K562 (cell line): ENCODE measurements at regions not wholly inside any gene's neighbourhood (a gene's known extent, or its start where the extent isn't known, plus 50 kb on each side); places are given as distances from the start of the nearest gene placed in this dataset.

ENCODE experiments used
- ATAC-seq: fragments of 200-7000 bp; cut with Tn5 transposase; 3 replicates; pipeline ENCODE4 v1.9.1; 2020; ENCODE audit warnings: moderate library complexity
- BruUV-seq: library from RNA; stranded (reverse); fragments of 400-500 nt; replicated peaks from 2 replicates; lab custom pipeline; 2021; lab: Mats Ljungman, UMichigan
- CTCF ChIA-PET: fragments of 300-600 bp; formaldehyde crosslinking; extraction: SDS; loops from one replicate; lab custom pipeline; 2021; ENCODE audit warnings: low intra/inter-chr PET ratio; lab: Yijun Ruan, JAX
- POLR2A ChIA-PET: fragments of 300-600, 350-650 bp; sonication (Branson Sonifier 250); formaldehyde crosslinking; extraction: SDS; loops from one replicate; lab custom pipeline; 2021; ENCODE audit warnings: antibody characterized with exemption, inconsistent platforms; lab: Yijun Ruan, JAX
- DNase-seq, 4 experiments: peaks; one replicate each; pipeline versions ENCODE4 v3.0.0 to v3.0.0-alpha.2; 2011 to 2018; ENCODE audit warnings: low spot score in 3 of 4, mixed read lengths in 3 of 4; ENCODE audit errors: extremely low read depth in 1 of 4
- FAIRE-seq: peaks from 2 replicates; lab custom pipeline; 2011; peaks lifted over from hg19 to GRCh38; lab: Jason Lieb, UNC
- H2AFZ ChIP-seq: 2 replicates; pipeline ENCODE4 v1.6.0; 2011; ENCODE audit warnings: low read depth, low read length, control low read depth, inconsistent platforms
- H3K27ac ChIP-seq: fragments of 200-600 bp; 3 replicates; pipeline ENCODE4 v1.8.0; 2011; ENCODE audit warnings: low read depth, mild to moderate bottlenecking, control low read depth, inconsistent platforms, low read length, moderate library complexity, mixed read lengths; ENCODE audit errors: extremely low read depth
- H3K27me3 ChIP-seq, 2 experiments: fragments of 300-600 bp in 1 of 2; 2 replicates in 1 of 2; 3 replicates in 1 of 2; pipeline versions ENCODE4 v1.6.0 to v1.8.0; 2011; ENCODE audit warnings: inconsistent platforms in 2 of 2, low read length in 2 of 2, mild to moderate bottlenecking in 1 of 2, mixed read lengths in 1 of 2, moderate library complexity in 1 of 2; ENCODE audit not compliant: control insufficient read depth in 2 of 2, insufficient read depth in 2 of 2
- H3K36me3 ChIP-seq: fragments of 300-600 bp; 3 replicates; pipeline ENCODE4 v1.8.0; 2011; ENCODE audit warnings: mild to moderate bottlenecking, low read length, inconsistent platforms; ENCODE audit not compliant: control insufficient read depth, insufficient read depth
- H3K4me1 ChIP-seq, 2 experiments: fragments of 200-600 bp in 1 of 2; replicated peaks in 1 of 2; 2 replicates in 1 of 2; 3 replicates in 1 of 2; pipeline versions ENCODE4 v1.5.1 to v1.8.0; 2011; ENCODE audit warnings: inconsistent platforms in 2 of 2, low read length in 2 of 2, mild to moderate bottlenecking in 1 of 2, mixed read lengths in 1 of 2, moderate library complexity in 1 of 2; ENCODE audit not compliant: control insufficient read depth in 2 of 2, insufficient read depth in 2 of 2
- H3K4me2 ChIP-seq: 2 replicates; pipeline ENCODE4 v1.6.1; 2011; ENCODE audit warnings: low read length, control low read depth, inconsistent platforms, mixed read lengths; ENCODE audit not compliant: insufficient read depth
- H3K4me3 ChIP-seq: fragments of 200-600 bp; sonication (generic), shearing (Covaris generic); 2 replicates; pipeline ENCODE4 v1.5.1; 2016; ENCODE audit warnings: control low read depth, inconsistent platforms
- H3K79me2 ChIP-seq: fragments of 200-600 bp; 3 replicates; pipeline ENCODE4 v1.8.0; 2011; ENCODE audit warnings: low read length, inconsistent platforms; ENCODE audit not compliant: control insufficient read depth, insufficient read depth
- H3K9ac ChIP-seq, 2 experiments: 2 replicates each; pipeline versions ENCODE4 v1.6.0 to v1.6.1; 2011; ENCODE audit warnings: low read depth in 2 of 2, low read length in 2 of 2, control low read depth in 1 of 2, inconsistent platforms in 1 of 2, mild to moderate bottlenecking in 1 of 2, mixed read lengths in 1 of 2; ENCODE audit not compliant: insufficient read depth in 1 of 2
- H3K9me1 ChIP-seq: one replicate; pipeline ENCODE4 v1.6.0; 2011; ENCODE audit warnings: inconsistent platforms, mild to moderate bottlenecking, low read length, moderate library complexity; ENCODE audit not compliant: control insufficient read depth, insufficient read depth
- H3K9me3 ChIP-seq: replicated peaks from 2 replicates; pipeline ENCODE4 v1.5.1; 2011; ENCODE audit warnings: low read depth, low read length, inconsistent platforms; ENCODE audit not compliant: control insufficient read depth, insufficient read depth
- H4K20me1 ChIP-seq: replicated peaks from 2 replicates; pipeline ENCODE4 v1.6.1; 2011; ENCODE audit warnings: low read length, inconsistent platforms, mixed read lengths; ENCODE audit not compliant: control insufficient read depth, insufficient read depth
- ATF7 ChIP-seq: fragments of 450-650 bp; IDR thresholded peaks from 2 replicates; pipeline ENCODE4 v1.7.1; 2014; ENCODE audit warnings: mild to moderate bottlenecking, moderate library complexity
- KDM4B ChIP-seq, 2 experiments: fragments of 450-650 bp in 1 of 2; sonication (generic) in 1 of 2; IDR thresholded peaks; 2 replicates each; pipeline ENCODE4 v1.6.1; 2016 to 2017; ENCODE audit warnings: borderline replicate concordance in 2 of 2, antibody characterized with exemption in 1 of 2, low read depth in 1 of 2, mild to moderate bottlenecking in 1 of 2
- LEF1 ChIP-seq: fragments of 450-650 bp; IDR thresholded peaks from 2 replicates; pipeline ENCODE4 v1.6.1; 2016; ENCODE audit warnings: mild to moderate bottlenecking
- NEUROD1 ChIP-seq: fragments of 150-350 bp; IDR thresholded peaks from 2 replicates; pipeline ENCODE4 v1.6.1; 2014; ENCODE audit warnings: borderline replicate concordance, low read length, low read depth; ENCODE audit not compliant: partially characterized antibody
- RAD21 ChIP-seq, 2 experiments: fragments of 250-450 bp in 1 of 2; fragments of 450-650 bp in 1 of 2; sonication (Bioruptor Pico) in 1 of 2; formaldehyde crosslinking in 1 of 2; IDR thresholded peaks in 1 of 2; conservative IDR thresholded peaks in 1 of 2; 2 replicates each; pipeline versions ENCODE4 v1.4.0 to v1.8.0; 2020 to 2022; ENCODE audit warnings: mild to moderate bottlenecking in 2 of 2, moderate library complexity in 1 of 2
- SRF ChIP-seq, 2 experiments: fragments of 250-450, 450-650 bp in 1 of 2; sonication (Bioruptor Pico) in 1 of 2; sonication (generic) in 1 of 2; formaldehyde crosslinking; IDR thresholded peaks; 2 replicates each; pipeline versions ENCODE4 v1.5.0 to v1.5.1; 2020 to 2022; ENCODE audit warnings: mild to moderate bottlenecking in 1 of 2, missing genetic modification reagents in 1 of 2
- TEAD1 ChIP-seq, 2 experiments: fragments of 450-650 bp in 1 of 2; sonication (generic) in 1 of 2; formaldehyde crosslinking; IDR thresholded peaks; 2 replicates each; pipeline versions ENCODE4 v1.4.0 to v1.8.0; 2020 to 2022; ENCODE audit warnings: mild to moderate bottlenecking in 2 of 2, missing genetic modification reagents in 1 of 2
- ZC3H11A ChIP-seq: IDR thresholded peaks from 2 replicates; pipeline ENCODE4 v1.6.1; 2012; ENCODE audit warnings: low read depth, low read length, improper control_type of control experiment
- ZNF23 ChIP-seq: fragments of 250-450 bp; sonication (Bioruptor Pico); IDR thresholded peaks from 2 replicates; pipeline ENCODE4 v1.4.0; 2020; ENCODE audit warnings: mild to moderate bottlenecking
- ZNF583 ChIP-seq: fragments of 250-450 bp; sonication (Bioruptor Pico); IDR thresholded peaks from 2 replicates; pipeline ENCODE4 v1.4.0; 2020
- WGBS: fragments of 100-300 bp; shearing (Covaris generic); methylation state at CpG from one replicate; pipeline ENCODE4 v1.1.6; 2016; ENCODE audit warnings: low coverage, mixed read lengths; ENCODE audit not compliant: insufficient coverage; ENCODE audit errors: missing lambda C conversion rate; 5-methylcytosine and 5-hydroxymethylcytosine counted together
- in situ Hi-C: fragments of 300-500 bp; cut with MboI; formaldehyde crosslinking; loops from 4 replicates; pipeline ENCODE4 v1.15.0; 2018; ENCODE audit warnings: inconsistent platforms, mixed read lengths
- intact Hi-C: fragments of 100-400 bp; cut with micrococcal nuclease; formaldehyde crosslinking; loops from 2 replicates; pipeline ENCODE4 v1.14.2; 2022
- TF ChIP-seq, protein P1 (sequence below), 2 experiments: fragments of 150-350 bp in 1 of 2; IDR thresholded peaks; 2 replicates each; pipeline ENCODE4 v1.6.1; 2012 to 2016; ENCODE audit warnings: low read depth in 2 of 2, low read length in 2 of 2, mild to moderate bottlenecking in 1 of 2, moderate library complexity in 1 of 2
- TF ChIP-seq, protein P2 (sequence below): fragments of 200-800 bp; sonication (Bioruptor generic); IDR thresholded peaks from 2 replicates; pipeline ENCODE4 v1.6.1; 2017; ENCODE audit warnings: missing genetic modification characterization, missing compliant biosample characterization
- TF ChIP-seq, protein P3 (sequence below): sonication (generic); formaldehyde crosslinking; IDR thresholded peaks from 2 replicates; pipeline ENCODE4 v1.9.0; 2022; ENCODE audit warnings: mild to moderate bottlenecking, missing genetic modification reagents

DNA sequence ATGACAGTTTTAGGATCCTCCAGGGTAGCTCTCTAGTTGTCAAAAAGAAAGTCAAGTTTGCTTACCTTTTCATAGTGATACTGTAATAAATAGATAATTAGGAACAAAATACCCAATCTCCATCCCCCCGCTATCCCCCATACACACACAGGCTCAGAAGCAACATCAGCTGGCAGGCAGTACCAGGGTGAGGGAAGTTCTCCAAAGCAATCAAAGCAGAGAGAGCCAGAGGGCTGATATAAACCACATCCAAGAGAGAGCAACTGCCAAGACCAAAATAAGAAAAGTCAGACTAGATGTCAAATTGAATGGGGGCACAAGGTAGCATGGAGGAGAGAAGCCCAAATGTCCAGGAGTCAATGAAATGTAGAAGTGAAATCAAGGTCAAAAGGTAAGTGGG lies 80.2 kb upstream of the PTPRR start (continued):
- TF ChIP-seq RAD21 (CRISPR knock-in tag; conservative IDR thresholded peaks at IDR 0.05 in 1 of 2, IDR thresholded peaks at IDR 0.05 in 1 of 2) (no peak), LEF1 (no peak), ZNF583 (no peak), KDM4B (IDR thresholded peaks at IDR 0.05; ENCODE audit: borderline replicate concordance in 2 of 2, low read depth in 1 of 2) (no peak), ZC3H11A (no peak)
- TF ChIP-seq, protein P1, sequence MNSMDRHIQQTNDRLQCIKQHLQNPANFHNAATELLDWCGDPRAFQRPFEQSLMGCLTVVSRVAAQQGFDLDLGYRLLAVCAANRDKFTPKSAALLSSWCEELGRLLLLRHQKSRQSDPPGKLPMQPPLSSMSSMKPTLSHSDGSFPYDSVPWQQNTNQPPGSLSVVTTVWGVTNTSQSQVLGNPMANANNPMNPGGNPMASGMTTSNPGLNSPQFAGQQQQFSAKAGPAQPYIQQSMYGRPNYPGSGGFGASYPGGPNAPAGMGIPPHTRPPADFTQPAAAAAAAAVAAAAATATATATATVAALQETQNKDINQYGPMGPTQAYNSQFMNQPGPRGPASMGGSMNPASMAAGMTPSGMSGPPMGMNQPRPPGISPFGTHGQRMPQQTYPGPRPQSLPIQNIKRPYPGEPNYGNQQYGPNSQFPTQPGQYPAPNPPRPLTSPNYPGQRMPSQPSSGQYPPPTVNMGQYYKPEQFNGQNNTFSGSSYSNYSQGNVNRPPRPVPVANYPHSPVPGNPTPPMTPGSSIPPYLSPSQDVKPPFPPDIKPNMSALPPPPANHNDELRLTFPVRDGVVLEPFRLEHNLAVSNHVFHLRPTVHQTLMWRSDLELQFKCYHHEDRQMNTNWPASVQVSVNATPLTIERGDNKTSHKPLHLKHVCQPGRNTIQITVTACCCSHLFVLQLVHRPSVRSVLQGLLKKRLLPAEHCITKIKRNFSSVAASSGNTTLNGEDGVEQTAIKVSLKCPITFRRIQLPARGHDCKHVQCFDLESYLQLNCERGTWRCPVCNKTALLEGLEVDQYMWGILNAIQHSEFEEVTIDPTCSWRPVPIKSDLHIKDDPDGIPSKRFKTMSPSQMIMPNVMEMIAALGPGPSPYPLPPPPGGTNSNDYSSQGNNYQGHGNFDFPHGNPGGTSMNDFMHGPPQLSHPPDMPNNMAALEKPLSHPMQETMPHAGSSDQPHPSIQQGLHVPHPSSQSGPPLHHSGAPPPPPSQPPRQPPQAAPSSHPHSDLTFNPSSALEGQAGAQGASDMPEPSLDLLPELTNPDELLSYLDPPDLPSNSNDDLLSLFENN (IDR thresholded peaks at IDR 0.05; ENCODE audit: low read depth in 2 of 2, low read length in 2 of 2), result no peak

DNA sequence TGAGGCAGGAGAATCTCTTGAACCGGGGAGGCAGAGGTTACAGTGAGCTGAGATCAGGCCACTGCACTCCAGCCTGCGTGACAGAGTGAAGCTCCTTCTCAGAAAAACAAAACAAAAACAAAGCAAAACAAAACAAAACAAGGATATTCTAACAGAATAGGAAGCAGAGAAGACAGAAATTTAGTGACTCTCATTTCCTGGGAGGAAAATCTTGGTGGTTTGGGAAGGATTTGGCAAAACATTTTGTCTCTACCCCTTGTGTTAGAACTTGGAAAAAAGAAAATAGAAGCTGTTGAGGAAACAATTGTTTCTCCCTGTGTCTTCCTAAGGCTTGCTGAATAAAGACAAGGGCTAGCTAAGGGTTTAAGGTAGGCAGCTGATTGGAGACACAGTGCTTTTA lies 79.7 kb upstream of the PTPRR start:
- no peaks in the 10 kb centered on the region for H4K20me1 ChIP-seq
- CTCF ChIA-PET, result no interaction called here
- no TSS peak for BruUV-seq
- TF ChIP-seq TEAD1 (CRISPR knock-in tag; IDR thresholded peaks at IDR 0.05), result no peak
- no peak for TF ChIP-seq ZNF23 (CRISPR knock-in tag)
- no peak for TF ChIP-seq SRF (CRISPR knock-in tag; IDR thresholded peaks at IDR 0.05)
- TF ChIP-seq, protein P2, sequence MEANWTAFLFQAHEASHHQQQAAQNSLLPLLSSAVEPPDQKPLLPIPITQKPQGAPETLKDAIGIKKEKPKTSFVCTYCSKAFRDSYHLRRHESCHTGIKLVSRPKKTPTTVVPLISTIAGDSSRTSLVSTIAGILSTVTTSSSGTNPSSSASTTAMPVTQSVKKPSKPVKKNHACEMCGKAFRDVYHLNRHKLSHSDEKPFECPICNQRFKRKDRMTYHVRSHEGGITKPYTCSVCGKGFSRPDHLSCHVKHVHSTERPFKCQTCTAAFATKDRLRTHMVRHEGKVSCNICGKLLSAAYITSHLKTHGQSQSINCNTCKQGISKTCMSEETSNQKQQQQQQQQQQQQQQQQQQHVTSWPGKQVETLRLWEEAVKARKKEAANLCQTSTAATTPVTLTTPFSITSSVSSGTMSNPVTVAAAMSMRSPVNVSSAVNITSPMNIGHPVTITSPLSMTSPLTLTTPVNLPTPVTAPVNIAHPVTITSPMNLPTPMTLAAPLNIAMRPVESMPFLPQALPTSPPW, result no peak
- TF ChIP-seq, protein P3, sequence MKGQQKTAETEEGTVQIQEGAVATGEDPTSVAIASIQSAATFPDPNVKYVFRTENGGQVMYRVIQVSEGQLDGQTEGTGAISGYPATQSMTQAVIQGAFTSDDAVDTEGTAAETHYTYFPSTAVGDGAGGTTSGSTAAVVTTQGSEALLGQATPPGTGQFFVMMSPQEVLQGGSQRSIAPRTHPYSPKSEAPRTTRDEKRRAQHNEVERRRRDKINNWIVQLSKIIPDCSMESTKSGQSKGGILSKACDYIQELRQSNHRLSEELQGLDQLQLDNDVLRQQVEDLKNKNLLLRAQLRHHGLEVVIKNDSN (CRISPR knock-in tag), result no peak
- no peak for TF ChIP-seq NEUROD1
- no peak for TF ChIP-seq ATF7

More for the DNA sequence above, 79.7 kb upstream of the PTPRR start:
- no peak overlapping the region for H3K27ac ChIP-seq
- DNase-seq, result no peak
- no peak for ATAC-seq
- no peaks in the 10 kb centered on the region for H3K9me3 ChIP-seq
- no peak overlapping the region for H3K9ac ChIP-seq
- 0% methylated on average over 2 of the region's 2 CpGs for WGBS
- no peak overlapping the region for H2AFZ ChIP-seq
- intact Hi-C loops (no loop called here), in situ Hi-C loops (loop anchor here (25.0 kb wide), 2 partner anchors 263 to 413 kb away; no protein-coding TSS in a partner anchor)
- H3K9me1 ChIP-seq, result no peaks in the 10 kb centered on the region
- H3K27me3 ChIP-seq, result no peaks in the 10 kb centered on the region
- H3K4me2 ChIP-seq, result no peak overlapping the region
- no peaks in the 10 kb centered on the region for H3K36me3 ChIP-seq
- H3K79me2 ChIP-seq, result no peaks in the 10 kb centered on the region
- POLR2A ChIA-PET, result no interaction called here
- no peaks in the 10 kb centered on the region for H3K4me1 ChIP-seq
- FAIRE-seq, result no peak
- no peak overlapping the region for H3K4me3 ChIP-seq
